Stimulated activated CD4-positive, alpha-beta T cell treated with anti-CD3 and anti-CD28 coated beads, Interleukin-1b, Interleukin-23, amount 100 ng/mL, for 4 hours (primary cell): ENCODE measurements at regions not wholly inside any gene's neighbourhood (a gene's known extent, or its start where the extent isn't known, plus 50 kb on each side); places are given as distances from the start of the nearest gene placed in this dataset.

Experiments used
- DNase-seq, 2 donors: peaks; one replicate each; pipeline ENCODE4 v3.0.0-alpha.2; 2020; ENCODE audit warnings: low read depth in 2 of 2

DNA sequence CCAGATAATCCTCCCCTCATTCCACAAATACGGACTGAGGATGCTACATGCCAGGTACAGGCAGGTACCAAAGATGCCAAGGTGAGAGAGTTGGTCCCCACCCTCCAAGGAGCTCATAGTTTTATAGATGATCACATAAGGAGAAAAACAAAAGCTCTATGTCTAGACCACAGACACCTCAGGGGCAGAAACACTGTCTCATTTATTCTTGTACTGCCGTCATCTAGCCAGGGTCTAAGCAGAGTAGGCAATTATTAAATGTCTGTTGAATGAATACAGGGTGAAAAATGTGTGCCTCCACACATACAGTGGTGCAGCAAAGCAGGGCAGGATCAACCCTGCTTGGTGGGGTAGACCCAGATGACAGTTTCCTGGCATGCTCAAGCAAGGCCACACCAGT, 439.8 kb upstream of the JARID2 start:
- no peak for DNase-seq

DNA sequence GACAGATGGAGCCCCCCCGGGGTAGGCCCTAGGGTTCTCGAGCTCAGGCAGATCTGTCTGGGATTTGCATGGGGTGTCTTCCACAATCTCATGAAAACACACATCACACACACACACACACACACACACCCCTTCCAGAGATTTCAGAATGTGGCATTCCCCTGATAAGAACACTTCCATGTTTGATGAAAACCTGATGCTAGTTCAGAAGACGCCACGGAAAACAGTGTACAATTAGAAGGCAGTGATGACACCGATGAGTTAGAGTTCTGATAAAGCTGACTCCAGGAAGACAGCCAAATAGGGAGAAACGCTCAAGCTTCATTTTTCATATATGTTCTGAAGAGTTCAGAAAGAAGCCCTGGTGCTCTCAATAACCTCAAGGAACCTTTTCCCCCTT, 438.7 kb upstream of the JARID2 start:
- DNase-seq: no peak

DNA sequence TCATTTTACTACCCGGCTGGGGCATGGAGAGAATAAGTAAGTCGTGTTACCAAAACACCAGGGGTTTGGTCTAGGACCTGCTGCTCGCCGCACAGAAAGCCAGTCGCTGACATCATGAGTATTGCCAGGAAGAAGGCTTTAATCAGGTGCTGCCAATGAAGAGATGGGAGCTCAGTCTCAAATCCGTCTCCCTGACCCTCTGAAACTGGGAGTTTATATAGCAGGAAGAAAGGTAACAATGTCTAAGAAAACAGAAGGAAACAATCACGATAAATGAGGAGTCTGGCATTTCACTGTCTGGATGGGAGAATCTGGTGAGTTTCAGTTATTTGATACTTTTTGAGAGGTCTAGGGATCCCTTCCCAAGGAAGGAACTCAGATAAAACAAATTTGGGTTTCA, 437.9 kb upstream of the JARID2 start:
- DNase-seq: no peak

DNA sequence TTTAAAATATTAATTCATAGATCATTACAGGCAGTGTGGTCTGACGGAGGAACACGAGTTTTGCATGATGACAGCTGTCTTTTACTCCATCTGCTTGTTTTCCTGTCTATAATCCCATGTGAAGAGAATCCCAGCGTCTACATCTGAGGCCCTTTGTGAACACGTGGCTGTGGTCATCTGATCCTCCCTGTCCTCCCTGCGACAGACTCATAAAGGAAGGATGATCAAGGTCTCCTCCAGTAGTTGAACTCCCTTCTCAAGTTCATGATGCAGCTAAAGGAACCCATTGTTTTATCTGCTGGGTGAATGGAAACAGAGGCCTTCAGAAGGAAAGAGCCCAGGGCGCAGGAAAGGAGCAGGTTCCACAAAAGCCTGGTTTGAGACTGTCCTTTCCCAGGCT, 435.8 kb upstream of the JARID2 start:
- no peak for DNase-seq

DNA sequence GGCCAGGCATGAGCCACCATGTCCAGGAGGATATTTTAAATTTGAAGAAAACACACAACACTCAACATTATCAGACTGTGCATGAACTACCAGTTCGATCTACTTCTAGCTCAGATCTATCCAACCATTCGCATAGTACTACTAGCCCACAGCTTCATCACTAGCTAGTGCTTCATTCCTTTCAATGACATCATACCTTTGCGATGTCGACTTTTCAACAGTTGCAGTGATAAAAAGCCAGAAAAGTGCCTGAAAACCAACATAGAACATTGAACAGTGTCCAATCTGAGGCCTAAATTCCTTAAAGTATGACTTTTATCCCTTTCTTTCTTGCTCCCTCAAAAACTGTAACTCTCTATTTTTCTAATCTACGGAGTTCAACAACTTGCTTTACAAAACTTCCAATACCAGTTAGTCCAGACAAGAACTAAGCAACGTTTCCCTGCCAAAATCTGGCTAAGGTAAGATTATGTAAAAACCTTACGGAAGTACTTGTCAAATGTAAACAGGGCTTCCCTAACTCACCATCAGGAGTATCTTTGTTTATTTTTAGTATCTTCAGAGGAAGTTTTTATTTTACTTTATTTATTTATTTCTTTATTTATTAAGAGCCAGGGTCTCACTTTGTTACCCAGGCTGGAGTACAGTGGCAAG, 434.0 kb upstream of the JARID2 start:
- no peak for DNase-seq

DNA sequence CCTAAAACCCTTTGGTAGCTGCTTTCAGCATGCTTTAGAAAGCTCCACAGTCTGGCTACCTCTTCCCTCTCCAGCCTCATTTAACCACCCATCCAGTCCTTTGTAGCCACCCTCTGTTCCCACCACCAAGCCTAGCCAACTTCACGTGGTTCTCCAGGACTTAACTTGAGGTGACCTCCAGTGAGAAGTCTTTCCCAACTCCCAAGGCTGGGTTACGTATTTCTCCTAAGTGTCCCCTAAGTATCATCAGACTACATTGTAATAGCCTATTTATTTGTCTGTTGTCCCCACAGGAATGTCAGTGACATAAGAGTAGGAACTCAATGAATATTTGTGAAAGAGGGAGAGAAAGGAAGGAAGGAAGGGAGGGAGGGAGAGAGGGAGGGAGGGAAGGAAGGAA, 431.9 kb upstream of the JARID2 start:
- DNase-seq: no peak

DNA sequence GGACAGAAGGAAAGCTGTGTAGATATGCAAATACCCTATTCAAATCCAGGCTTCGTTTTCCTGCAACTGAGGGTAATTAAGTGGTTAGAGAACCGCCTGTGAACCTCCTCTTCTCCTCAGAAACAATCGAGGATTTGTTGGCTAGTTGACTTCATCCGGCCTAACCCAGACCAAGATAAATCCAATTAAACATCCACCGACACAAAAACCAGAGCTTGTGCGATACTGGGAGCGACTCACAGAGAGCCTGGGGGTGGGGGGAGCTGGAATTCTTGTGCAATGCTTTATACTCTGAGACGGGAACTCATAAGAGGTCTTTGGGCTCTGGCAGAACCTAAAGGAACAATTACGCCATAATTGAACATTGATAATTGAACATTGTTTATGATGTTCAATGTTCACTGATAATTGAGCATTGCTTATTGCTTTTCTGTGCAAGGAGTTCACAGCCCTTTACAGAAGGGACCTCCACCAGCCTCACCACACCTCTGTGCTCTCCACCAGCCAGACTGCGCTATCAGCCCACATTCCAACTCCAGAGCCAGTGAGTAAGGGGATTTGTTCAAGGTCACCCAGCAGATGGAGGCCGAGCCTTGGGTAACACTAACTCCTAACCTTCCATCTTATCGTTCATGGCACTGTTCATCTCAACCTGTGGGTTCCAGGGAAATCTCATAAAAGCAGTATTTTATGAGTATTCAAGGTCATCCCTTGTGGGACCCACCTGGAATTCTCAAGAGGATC, 429.6 kb upstream of the JARID2 start:
- no peak for DNase-seq

DNA sequence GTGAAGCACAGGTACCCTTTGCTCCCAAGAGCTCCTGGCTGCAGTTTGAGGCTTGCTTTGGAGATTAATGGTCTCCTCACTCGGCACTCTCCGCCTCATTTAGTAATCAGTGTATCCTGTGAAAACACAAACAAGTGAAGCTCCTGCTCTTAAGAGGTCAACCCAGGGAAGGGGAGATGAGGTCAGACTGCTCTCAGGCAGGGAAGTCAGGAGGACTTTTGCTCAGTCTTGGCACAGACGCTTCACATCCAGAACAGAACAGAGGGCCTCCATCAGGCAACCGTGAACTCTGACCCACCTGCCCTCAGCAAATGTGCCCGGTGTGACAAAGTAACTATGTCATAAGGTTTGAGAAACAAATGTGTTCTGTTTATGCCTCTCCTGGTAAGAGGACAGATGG, 428.8 kb upstream of the JARID2 start:
- no peak for DNase-seq

DNA sequence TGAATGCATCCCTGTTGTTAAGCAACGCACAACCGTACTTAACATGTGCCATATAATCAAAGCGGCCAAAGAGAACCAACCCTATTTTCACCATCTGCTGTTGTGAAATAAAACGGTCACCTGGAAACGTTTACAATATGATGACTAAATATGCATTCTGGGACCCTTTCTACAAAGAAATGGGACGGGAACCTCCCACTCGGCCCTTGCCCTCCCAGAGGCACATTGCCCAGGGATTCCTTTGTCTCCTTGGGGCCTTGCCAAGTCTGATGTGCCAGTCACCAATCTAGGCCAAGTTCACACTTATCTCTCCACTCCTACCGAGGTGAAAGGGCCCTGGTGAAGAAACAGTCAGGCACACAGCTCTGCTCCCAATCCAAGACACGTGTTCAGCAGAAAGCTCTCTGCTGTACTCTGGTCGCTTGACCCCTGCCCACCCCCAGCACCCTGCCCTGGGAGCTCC, 427.4 kb upstream of the JARID2 start:
- DNase-seq: no peak

DNA sequence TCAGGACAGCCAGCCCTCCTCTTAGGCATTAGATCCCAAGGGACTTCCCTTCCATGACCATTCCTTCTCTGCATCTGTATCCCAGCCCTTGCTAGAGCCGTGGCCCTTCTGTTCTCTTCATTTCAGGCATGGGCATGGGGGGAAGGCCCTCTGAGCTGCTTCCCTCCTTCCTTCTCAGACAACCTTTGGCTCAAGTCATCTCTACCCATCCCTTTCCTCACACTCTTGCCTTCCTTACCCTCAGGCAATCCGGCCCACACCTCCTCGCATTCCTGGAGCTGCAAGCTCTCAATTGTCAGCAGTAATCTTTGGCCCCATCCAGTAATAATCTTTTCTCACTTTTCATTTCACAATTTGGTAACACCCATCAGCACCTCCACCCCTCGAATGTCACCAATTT, 426.9 kb upstream of the JARID2 start:
- no peak for DNase-seq

DNA sequence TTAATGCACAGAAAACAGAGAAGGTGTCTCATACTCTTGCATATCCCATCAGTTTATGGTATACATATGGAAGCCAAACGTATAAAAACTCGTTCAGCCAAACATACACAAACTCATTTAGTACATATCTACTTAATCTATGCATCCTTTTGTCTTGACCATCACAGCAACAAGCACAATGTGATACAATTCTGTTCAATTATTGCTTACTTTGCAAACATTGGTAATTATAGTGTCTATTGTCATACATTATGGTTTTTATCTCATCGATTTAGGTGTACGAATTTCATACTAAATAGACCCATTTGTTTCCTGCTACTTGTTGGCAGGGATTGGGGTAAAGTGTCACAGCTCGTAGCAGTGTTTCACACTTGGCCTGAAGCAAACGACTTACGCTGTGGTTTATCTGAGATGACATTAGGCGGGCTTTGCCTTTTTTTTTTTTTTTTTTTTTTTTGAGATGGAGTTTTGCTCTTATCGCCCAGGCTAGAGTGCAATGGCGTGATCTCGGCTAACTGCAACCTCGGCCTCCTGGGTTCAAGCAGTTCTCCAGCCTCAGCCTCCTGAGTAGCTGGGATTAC, 425.9 kb upstream of the JARID2 start:
- DNase-seq: no peak

DNA sequence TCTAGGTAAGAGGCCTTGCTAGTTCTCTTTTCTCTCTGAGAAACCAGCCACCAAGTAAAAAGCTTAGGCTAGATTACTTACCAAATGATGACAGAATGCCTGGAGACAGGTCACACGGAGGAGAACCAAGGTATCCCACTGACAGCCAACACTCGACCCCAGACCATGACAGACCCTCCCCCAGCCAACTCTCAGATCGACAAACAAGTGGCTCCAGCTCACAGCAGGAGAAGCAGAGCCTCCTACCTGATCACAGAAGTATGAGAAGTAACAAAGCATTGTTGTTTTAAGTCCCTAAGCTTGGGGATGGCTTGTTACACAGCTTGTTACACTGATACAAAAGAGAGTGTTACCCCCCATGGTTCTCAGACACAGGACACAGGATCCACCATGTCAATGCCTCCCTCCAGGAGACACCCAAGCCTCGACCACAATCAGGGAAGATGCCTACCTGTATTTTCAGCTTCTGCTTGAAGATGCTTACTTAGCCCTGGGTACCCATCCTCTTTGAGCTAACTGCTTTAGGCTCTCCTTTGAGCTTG, 423.8 kb upstream of the JARID2 start:
- no peak for DNase-seq

DNA sequence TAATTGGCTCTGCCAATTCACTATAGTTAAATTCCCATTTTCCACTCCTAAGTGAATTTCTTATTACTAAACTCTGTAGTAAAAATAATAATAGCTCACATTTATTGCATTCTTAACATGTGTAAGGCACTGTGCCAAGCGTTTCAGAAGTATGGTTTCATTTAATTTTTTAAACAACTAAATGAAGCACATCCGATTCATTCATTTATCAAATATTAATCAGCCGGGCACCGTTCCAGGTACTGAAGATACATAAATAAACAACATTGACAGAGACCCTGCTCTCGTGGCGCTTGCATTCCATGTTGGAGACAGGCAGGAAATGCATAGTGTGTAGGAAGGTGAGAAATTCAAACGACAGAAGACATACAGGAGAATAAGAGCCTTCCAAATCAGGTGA, 423.2 kb upstream of the JARID2 start:
- no peak for DNase-seq

DNA sequence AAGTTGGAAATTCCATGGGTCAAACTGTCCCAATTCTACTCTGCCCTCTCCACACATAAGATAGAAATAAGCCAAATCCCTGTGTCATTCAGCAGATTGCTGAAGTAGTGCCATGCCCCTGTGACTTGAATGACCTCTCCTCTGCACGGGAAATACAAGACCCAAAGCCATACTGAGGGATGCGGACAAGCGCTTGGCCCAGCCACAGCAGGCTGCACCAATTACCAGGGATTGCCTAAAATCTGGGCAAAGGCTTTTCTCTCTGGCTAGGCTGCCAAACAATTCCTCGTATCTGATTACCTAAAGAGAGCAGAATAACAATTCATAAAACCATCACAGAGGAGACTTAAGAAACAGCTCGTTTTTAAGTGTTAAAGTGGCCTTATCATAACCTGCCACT, 421.8 kb upstream of the JARID2 start:
- no peak for DNase-seq

DNA sequence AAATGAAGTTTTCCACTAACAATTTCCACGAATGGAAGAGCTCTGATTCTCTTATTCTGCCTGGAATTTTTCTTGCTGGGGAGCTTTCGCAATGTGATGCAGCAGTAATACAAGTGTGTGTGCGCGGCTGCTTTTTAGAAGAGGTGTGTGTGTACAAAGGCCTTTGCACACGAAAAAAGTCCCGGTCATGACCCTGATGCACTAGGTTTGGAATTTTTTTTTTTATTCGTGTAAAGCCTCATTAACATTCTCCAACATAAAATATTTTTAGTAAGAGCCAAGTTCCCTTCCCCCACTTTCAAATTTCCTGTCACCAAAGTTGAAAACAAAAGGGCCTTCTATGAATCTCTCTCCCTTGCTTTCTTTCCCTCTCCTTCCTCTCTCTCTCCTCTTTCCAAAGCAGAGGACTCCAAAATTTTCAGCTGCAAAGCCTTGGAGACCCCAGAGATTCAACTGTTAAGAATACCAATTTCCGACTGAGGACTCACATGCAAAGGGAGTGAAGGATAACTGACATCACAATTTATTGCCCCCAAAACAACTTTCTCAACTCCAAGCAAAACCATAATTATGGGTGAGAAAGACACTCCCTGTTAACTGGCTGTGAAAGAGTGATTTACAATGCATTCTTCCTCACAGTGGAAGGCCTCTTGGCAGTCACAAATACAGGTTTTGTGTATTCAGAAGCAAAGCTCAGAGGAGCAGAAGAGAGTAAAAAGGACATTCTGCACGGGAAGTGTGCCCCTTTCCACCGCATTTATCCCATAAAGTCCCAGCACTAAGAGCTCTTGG, 421.2 kb upstream of the JARID2 start:
- no peak for DNase-seq

DNA sequence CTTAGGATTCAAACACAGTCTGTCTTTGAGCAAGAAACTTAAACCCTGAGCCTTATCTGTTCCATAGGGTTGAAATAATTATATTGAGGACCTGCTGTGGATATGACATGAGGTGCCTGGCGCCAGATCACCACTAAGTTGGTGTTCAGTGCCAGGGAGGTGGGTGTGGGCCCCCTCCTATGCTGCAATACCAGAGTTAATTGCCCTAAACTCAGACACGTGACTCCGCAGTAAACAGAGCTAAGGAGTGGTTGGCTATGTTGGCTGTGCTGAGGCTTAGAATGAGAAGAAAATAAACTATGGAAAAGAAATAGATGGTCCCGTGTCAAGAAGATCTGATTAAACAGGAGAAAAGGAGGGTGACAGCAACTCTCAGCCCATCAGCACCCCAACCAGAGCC, 419.4 kb upstream of the JARID2 start:
- no peak for DNase-seq

DNA sequence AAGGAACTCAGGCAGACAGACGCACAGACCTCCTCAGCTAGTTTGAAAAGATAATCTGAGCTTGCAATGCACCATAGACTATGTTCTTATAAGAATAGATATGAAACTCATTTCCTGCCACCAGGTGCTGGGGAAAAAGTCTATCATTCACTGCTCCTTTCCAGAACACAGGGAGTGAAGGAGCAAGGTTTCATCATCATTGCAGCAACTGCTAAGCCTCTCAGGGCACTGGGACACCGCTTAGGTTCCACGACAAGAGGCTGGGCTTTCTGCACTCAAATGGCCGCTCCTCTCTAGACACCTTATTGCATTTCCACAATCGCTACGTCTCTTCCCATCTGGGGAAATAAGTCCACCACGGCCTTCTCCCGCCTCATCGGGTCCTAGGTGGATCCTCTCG, 418.5 kb upstream of the JARID2 start:
- no peak for DNase-seq

DNA sequence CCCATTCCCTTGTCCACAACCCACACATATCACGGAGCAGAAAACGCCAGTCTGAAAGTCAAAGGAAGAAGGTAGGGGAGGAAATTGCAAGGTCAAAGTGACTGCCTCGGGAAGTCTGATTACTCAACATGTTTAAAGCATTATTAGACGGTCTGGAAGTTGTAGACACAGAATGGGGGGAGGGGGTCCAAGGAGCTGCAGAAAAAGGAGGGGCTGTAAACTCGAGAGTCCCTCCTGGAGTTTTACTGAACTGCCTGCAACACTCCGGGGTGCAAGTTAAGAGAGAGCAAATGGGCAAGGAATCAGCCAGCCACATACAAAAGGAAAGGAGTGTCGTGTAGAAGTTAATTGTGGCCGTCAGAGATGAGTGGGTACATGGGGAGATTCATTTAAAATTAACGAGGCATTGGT, 417.7 kb upstream of the JARID2 start:
- no peak for DNase-seq

DNA sequence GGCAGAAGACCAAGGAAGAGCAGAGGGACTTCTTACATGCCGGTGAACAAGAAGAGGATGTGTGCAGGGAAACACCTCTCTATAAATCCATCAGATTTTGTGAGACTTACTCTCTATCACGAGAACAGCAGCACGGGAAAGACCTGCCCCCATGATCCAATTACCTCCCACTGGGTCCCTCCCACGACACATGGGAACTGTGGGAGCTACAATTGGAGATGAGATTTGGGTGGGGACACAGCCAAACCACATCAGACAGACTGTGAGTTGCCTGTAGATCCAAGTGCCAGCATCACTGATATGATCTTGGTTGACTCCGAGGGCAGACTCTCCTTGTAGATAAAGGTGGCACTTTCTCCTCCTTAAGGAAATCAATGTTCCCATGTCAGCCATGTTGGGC, 414.8 kb upstream of the JARID2 start:
- no peak for DNase-seq

DNA sequence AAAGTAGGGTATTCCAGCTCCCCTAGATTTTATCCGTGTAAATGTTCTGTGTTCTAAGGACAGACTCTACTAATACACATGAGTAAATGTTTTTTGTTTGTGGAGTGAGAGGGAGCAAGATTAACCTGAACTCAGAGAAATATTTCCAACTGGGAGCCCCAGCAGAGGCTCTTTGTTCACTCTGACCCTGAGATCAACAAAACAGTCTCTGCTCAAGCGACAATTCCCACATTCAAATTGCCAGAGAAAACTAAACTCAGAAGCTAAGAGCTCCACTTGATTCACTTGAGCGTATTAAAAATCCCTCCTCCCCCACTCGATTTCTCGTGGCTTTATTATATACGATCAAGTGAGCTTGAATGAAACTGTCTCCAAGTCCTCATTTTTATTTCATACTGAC, 413.9 kb upstream of the JARID2 start:
- no peak for DNase-seq

DNA sequence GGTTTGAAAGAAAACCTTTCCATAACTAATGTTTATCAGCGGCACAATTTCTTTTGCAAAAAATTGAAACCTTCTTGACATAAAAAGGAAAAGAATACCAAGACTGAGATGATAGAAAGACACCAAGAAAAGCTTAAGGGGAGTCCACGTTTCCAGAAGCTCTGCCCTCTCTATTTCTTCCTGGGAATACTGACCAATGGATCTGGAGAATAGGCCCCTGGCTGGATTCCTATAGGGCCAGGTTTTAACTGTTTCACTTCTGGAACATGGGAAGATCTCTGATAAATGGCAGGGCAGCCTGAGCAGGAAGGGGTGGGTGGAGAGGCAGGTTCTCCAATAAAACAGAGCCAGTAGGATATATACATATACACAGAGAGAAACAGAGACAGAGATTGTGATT, 413.4 kb upstream of the JARID2 start:
- DNase-seq: no peak

DNA sequence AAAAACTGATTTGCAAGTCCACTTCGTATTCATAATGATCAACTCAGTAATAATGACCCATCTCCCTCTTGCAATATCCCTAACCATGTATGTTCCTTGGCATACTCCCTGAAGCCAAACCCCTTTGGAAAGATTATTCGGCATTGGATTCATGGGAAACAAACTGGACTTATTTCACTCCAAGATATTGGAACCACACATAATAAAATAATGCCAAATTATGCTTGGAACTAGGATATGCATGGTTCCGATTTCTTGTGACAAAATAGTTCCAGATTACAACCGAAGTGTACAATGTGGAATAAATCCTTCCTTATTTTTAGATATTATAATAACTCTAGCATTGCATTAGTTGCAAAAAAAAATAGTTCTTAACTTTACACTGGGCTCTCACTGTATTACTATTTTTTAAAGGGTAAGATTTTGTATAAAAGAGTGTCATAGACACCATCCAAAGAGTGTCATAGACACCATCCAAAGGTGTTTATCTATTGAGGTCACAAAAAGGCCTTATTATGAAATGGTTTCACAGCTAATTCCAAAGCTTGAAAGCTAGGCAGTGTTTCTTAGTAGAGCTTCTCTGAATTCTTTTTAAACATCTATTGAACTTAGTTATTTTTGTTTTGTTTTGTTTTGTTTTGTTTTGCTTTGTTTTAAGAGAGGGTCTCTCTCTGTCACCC, 410.9 kb upstream of the JARID2 start:
- no peak for DNase-seq
